ENCODE measurements at regions not wholly inside any gene's neighbourhood (a gene's known extent, or its start where the extent isn't known, plus 50 kb on each side); places are given as distances from the start of the nearest gene placed in this dataset.
"Not testable (repeated sequence)": the region's sequence is repeated elsewhere in the genome, so short reads cannot be mapped to it uniquely, and the experiment has no call there.

DNA sequence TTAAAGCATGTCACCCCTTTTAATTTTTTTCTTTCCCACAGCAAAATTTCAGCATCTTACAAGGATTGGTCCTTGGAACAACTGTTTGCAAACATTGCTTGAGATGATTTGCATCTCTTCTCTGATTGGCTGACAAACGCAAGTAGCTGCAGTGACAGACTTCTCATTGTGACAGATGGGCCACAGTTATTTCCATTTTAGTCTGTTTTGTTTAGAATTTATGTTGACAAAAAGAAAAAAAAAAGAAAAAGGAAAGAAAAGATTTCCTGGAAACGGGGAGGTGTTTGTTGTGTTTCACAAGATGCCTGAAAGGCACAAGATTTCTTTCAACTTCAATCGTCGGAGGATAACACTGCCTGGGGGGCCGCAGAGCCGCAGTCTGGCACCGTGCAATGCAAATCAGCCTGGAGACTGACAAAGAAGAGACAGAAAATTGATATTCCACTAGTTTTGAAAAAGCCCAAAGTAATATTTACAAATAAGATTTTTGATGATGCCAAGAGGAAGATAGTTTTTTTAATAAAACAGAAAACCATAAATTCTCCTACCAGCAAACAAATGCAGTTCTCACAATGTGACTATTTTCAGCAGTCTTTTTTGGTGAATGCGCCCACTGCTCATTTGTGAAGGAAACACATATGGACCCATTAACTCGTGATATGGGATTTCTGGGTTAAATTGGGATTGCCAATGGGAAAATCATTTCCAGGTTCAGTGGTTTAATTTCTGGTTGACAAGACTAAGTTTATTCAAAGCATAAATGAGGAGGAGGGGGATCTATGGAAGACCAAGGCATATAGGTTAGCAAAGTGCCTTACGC, 296.2 kb upstream of the SMIM21 start:
- DNase-seq = no peak

DNA sequence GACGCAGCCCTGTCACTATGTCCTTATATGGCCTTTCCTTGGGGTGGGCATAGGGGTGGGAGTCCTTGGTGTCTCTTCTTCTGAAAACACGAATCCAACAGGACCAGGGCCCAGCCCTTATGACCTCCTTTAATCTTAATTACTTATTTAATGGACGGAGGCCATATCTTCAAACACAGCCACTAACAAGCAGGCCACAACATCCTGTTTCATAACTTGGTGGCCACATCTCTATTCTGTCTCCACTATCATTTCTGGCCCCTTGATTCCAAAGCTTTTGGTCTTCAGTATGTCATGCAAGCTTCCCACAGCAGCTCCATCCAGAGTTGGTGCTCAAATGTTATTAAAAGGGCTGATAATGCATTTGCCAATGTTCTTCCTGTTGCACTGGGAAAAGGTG, 287.3 kb upstream of the SMIM21 start:
- no peak for DNase-seq

GRCh38 chr18:75712124-75712867, 284.8 kb upstream of the SMIM21 start:
- DNase-seq = not testable (repeated sequence)

- no peak for DNase-seq
Observed at GRCh38 chr18:75700561-75700960, 273.1 kb upstream of the SMIM21 start.

DNA sequence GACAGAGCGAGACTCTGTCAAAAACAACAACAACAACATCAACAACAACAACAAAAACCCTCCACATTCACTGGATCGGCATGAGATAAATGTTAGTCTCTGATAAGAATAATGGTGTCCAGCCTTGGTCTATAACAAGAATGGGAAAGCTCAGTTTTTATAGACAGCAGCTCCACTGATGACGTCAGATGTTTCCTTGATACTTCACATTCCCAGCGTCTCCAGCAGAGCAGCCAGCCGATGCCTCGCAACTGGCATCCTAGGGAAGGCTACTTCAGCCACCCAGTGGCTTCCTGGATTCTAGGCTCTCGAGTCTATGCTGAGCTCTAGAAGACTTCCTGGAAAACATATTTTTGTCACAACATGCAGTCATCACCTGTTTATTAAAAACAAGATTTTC, 271.4 kb upstream of the SMIM21 start:
- no peak for DNase-seq

DNA sequence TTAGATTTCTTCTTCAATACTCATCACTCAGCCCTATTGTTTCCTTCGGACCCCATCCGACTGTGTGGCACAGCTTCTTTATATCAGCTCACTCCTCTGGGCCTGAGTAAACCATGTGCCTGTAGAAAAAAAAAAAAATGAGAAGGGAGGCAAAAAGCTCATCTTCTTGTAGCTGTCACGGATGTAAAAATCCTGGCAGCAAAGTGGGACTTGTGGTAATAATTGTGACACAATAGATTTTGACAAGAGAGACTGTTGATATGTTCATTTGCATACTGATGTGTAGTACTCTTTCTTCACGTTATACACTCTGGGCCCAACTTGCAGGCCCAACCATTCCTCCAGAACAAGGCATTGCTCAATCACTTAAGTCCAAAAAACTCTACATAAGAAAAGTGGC, 270.0 kb upstream of the SMIM21 start:
- DNase-seq = no peak

- DNase-seq = no peak
Observed at GRCh38 chr18:75696391-75696790, 268.9 kb upstream of the SMIM21 start.

GRCh38 chr18:75694292-75694691, 266.8 kb upstream of the SMIM21 start:
- DNase-seq = no peak

DNA sequence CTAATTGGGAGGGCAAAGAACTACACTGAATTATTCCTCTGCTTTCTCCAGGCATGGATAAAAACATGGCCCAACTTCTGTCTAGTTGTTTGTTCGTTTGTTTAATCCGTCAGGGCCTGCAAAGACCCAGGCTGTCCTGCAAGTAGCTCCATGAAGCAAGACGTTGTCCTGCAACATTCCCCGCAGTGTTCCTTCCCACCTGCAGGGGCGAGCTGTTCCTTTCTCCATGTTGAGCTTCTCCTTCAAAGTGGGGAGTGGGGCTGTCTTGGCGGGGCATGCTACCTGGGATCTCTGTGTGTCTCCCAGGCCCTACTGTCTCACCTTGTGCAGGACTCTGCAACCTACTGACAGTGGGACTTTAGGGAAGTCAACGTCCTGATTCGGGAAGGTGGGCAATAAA, 264.0 kb upstream of the SMIM21 start:
- no peak for DNase-seq

DNA sequence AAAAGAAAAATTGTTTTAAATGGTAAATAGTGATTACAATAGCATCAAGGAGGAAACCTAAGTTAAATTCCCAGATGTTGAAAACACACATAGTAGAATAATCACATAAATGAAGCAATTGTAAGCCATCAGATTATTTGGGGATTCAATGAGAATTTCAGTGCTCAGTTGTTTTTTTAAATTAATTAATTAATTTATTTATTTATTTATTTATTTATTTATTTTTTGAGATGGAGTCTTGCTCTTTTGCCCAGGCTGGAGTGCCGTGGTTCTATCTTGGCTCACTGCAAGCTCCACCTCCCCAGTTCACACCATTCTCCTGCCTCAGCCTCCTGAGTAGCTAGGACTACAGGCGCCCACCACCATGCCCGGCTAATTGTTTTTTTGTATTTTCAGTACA, 262.8 kb upstream of the SMIM21 start:
- not testable (repeated sequence) for DNase-seq

DNA sequence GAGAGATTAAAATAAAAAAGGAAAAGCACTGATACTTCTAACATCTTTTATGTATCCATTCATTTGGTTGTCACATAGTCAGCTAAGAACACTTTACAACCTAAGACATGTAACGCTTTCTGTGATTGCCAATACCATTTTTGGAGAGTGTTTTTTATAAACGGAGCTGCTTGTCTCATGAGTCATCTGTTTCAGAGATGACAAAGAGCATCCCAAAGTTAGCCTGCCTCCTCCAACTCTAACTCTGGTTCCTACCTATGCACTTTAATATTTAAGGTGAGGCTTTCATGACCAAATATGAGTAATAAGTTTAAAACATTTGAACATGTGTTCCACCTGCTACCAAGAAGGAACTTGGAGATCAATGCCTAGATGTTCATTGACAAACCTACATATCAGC, 260.1 kb upstream of the SMIM21 start:
- DNase-seq = no peak

- DNase-seq = no peak
Observed at GRCh38 chr18:75683426-75683825, 255.9 kb upstream of the SMIM21 start.

GRCh38 chr18:75681538-75682115, 254.1 kb upstream of the SMIM21 start:
- no peak for DNase-seq

GRCh38 chr18:75679331-75679730, 251.8 kb upstream of the SMIM21 start:
- no peak for DNase-seq

GRCh38 chr18:75678627-75679026, 251.1 kb upstream of the SMIM21 start:
- peak in 1 of 2 experiments; percentile 35 for DNase-seq

- DNase-seq = no peak
Observed at GRCh38 chr18:75677696-75678455, 250.4 kb upstream of the SMIM21 start.

DNA sequence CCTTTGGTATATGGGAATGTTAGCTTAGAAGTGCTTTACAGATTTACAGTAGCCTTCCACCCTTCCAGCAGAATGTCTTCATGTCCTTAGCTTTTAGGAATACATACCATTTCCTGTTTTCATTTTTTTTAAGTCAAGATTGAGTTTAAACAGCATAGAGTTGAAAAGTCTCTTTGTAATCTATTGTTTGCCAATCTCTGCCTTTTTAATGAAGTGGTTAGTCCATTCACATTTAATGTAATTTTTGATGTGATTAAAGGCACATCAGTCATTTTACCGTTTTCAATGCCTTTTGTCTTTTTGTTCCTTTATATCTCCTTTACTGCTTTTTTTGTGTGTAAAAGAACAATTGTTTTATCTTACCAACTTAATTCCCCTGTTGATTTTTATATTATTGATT, 233.4 kb upstream of the SMIM21 start:
- no peak for DNase-seq

GRCh38 chr18:75659535-75660023, 232.1 kb upstream of the SMIM21 start:
- no peak for DNase-seq

DNA sequence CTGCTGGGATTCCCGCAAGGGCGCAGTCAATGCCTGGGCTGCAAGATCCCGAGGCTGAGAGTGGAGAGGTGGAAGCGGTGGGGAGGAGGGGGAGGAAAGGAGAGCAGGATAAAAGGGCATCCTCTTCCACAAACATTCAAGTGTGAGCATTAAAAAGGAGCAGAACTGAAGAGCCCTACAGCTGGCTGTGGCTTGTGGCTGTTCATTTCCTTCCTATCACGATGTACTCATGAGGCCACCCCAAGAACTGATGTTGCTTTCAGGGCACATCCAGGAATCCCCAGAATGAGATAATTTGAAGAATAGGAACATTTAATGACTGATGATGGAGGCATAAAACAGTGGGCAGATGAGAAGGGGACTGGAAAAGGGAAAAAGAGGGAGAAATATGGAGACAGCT, 230.8 kb upstream of the SMIM21 start:
- DNase-seq = no peak

DNA sequence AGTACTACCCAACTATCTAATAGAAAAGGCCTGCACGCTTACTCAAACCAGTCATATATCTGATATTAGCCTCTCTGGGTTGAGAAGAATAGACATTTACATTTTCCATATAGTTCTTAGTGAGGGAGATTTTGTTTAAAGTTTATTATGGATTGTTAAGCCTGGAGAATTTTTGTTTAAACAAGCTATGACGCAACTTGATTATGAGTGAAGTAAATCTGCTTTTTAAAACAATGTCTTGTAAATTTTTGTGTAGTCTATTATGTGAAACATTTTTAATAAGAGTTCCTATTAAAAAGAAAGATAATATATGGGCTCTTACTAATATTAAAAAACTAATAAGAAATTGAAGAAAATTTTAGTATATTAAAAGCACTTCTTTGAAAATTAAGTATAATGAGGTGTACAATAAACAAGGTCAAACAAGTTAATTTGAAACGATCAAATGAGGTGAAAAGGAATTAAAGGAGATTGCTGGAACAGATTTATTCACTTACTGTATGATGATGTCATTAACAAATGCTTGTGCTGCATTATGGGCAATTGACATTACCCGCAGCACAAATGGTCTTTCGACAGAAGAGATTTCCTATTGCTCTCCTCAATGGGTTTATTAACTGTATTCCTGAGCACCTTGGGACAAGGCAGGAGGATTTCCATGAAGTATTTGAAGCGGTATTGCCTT, 229.2 kb upstream of the SMIM21 start:
- no peak for DNase-seq

- DNase-seq = no peak
Observed at GRCh38 chr18:75656035-75656434, 228.5 kb upstream of the SMIM21 start.
